ENCODE measurements at regions not wholly inside any gene's neighbourhood (a gene's known extent, or its start where the extent isn't known, plus 50 kb on each side); places are given as distances from the start of the nearest gene placed in this dataset.

DNA sequence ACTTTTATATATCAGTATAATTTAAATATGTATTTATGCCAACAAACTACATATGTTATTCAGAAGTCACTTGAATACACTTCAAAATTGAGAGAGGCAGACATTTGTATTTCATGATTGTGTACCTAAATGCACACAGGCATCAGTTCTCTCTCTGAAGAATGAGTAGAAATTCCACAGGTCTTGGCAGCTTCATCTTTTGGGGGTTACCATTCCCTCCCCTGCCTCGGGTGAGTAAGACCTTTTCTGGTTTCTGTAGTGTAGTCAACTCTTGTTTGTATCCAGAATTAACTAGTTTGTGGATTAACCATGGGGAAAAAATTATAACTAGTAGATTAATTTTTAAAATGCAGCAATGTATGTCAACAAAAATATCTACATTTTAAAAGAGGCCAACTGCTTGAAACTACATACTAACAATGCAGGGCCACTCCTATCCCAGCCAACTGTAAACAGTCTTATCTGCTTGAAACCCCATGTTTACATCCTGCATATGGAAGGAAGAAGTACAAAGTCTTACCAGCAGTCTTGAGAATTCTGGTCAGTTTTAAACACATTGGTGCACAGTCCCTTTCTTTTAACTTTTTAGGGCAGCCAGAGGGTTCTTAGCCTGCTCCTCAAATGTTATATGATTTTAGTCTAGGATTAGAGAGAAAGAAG is 339.6 kb upstream of the KIF2A start:
- intact Hi-C loops (cut with DNase I): no loop called here
- Histone ChIP-seq H3K4me1 (no peaks in the 10 kb centered on the region), H3K36me3 (no peaks in the 10 kb centered on the region), H3K27ac (no peak overlapping the region), H3K9me3 (no peaks in the 10 kb centered on the region), H3K27me3 (no peaks in the 10 kb centered on the region), H3K4me3 (no peak overlapping the region)
- TF ChIP-seq, protein P1, sequence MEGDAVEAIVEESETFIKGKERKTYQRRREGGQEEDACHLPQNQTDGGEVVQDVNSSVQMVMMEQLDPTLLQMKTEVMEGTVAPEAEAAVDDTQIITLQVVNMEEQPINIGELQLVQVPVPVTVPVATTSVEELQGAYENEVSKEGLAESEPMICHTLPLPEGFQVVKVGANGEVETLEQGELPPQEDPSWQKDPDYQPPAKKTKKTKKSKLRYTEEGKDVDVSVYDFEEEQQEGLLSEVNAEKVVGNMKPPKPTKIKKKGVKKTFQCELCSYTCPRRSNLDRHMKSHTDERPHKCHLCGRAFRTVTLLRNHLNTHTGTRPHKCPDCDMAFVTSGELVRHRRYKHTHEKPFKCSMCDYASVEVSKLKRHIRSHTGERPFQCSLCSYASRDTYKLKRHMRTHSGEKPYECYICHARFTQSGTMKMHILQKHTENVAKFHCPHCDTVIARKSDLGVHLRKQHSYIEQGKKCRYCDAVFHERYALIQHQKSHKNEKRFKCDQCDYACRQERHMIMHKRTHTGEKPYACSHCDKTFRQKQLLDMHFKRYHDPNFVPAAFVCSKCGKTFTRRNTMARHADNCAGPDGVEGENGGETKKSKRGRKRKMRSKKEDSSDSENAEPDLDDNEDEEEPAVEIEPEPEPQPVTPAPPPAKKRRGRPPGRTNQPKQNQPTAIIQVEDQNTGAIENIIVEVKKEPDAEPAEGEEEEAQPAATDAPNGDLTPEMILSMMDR (IDR thresholded peaks at IDR 0.05): no peak
- ATAC-seq (no peak), DNase-seq (peak in 2 of 4 donors; percentile 6 to 25)

DNA sequence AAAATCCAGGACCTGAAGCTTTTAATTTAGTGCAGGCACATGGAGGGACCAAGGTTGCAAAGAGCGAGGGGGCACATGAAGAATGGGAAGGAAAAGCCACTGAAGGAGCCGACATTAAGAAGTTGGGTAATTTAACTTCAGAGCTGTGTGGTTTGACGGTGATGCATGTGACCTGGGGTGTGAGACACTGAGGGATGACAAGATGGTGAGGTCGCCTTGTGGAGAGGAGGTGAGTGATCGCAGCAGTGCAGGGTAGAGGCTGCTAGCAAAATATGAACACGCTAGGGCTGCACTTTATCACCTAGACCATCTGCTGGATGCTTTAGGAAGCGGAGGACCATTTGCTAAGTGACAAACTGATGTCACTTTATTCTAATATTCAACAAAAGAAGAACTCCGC is 339.0 kb upstream of the KIF2A start:
- ATAC-seq (no peak), DNase-seq (no peak)
- Histone ChIP-seq H3K4me3 (no peak overlapping the region), H3K4me1 (no peaks in the 10 kb centered on the region), H3K27ac (no peak overlapping the region), H3K27me3 (no peaks in the 10 kb centered on the region), H3K9me3 (no peaks in the 10 kb centered on the region), H3K36me3 (no peaks in the 10 kb centered on the region)
- TF ChIP-seq, protein P1 (IDR thresholded peaks at IDR 0.05): no peak
- intact Hi-C loops (cut with DNase I): no loop called here

DNA sequence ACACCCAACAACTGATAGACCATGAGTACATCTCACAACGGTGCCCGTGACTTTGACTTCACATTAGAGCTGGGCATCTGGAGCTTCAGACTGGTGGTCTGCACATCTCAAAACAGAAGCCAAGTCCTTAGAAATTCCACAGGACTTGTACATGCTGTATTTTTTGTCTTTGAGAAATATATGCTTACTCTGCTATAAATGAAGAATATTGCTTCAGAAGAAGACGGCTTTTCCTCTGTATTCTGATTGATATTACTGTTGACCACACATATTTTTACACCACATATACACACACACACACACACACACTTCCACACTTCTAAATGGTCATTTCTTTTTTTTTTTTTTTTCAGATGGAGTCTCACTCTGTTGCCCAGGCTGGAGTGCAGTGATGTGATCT is 338.3 kb upstream of the KIF2A start:
- H3K4me3 ChIP-seq: no peak overlapping the region
- no peaks in the 10 kb centered on the region for H3K4me1 ChIP-seq
- no peaks in the 10 kb centered on the region for H3K9me3 ChIP-seq
- TF ChIP-seq, protein P1 (IDR thresholded peaks at IDR 0.05): no peak
- intact Hi-C loops (cut with DNase I): no loop called here
- no peak overlapping the region for H3K27ac ChIP-seq
- H3K27me3 ChIP-seq: no peaks in the 10 kb centered on the region
- DNase-seq (no peak), ATAC-seq (no peak)
- H3K36me3 ChIP-seq: no peaks in the 10 kb centered on the region

DNA sequence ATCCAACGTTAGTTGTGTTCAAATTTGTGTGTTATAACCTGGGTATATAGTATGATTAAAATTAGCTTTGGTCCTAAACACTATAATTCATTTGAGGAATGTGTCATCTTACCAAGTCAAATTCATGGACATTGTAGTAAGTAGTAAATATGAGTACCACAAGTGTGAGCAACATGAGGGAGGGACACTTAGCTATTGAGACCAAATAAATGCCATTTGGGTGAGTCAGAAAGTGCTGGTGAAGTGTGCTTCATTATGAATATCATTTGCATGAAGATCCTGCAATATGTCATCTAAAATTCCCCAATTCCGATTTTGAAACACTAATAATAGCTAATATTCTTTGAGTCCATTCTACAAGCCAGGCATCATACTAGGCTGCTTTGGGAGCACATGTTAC is 336.7 kb upstream of the KIF2A start:
- intact Hi-C loops (cut with DNase I): no loop called here
- H3K27ac ChIP-seq: no peak overlapping the region
- H3K4me3 ChIP-seq: no peak overlapping the region
- H3K4me1 ChIP-seq: no peaks in the 10 kb centered on the region
- H3K9me3 ChIP-seq: no peaks in the 10 kb centered on the region
- ATAC-seq: no peak
- H3K27me3 ChIP-seq: no peaks in the 10 kb centered on the region
- TF ChIP-seq, protein P1 (IDR thresholded peaks at IDR 0.05): no peak
- DNase-seq: no peak
- H3K36me3 ChIP-seq: no peaks in the 10 kb centered on the region

DNA sequence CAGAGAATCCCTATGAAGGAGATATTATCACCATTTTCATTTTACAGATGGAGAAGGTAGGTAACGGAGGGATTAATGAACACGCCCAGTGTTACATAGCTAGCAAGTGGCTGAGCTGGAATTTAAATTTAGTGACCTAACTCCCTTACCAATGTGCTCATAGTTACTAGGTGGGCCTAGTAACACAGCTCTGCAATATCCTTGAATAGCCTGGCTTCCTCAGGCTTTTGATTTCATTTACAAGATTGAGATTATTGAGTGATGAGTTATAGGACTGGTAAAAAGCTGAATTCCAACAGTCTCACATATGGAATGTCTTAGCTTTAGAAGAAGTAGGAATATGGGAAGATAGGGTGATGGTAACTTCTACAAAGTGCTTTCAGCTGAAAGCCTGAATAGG is 336.3 kb upstream of the KIF2A start:
- Histone ChIP-seq H3K4me3 (no peak overlapping the region), H3K36me3 (no peaks in the 10 kb centered on the region), H3K4me1 (no peaks in the 10 kb centered on the region), H3K27ac (no peak overlapping the region), H3K9me3 (no peaks in the 10 kb centered on the region), H3K27me3 (no peaks in the 10 kb centered on the region)
- no peak for DNase-seq
- TF ChIP-seq, protein P1 (IDR thresholded peaks at IDR 0.05): no peak
- intact Hi-C loops (cut with DNase I): no loop called here
- ATAC-seq: no peak
